ENCODE measurements at regions not wholly inside any gene's neighbourhood (a gene's known extent, or its start where the extent isn't known, plus 50 kb on each side); places are given as distances from the start of the nearest gene placed in this dataset.

DNA sequence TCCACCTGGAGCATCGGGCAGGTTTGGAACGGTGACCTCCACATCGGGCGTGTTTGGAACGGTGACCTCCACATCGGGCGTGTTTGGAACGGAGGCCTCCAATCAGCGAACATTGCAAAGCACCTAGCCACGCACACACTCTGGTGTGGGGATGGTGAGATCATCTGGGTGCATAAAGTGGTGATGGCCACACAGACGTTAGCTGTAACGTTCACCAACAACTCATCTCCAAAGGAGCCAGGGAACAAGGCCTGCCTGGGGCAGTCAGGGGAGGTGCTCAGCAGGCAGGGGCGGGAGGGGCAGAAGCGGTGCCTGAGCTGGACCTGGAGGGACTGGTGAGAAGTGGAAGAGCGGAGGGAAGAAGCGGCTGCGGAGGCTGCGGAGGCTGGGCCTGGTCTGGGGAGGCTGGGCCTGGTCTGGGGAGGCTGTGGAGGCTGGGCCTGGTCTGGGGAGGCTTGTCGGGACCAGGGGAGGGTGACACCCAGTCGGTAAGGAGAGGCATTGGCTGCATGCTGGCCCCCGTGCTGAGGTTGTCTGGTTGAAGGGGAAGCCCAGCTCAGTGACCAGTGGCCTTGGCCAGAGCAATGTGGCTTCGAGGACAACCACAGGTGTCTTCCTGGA lies 89.9 kb downstream of the PSMB1 start:
- TF ChIP-seq POLR2A (IDR thresholded peaks at IDR 0.05; ENCODE audit: low read depth, low read length) (no peak), EZH2 (IDR thresholded peaks at IDR 0.05; ENCODE audit: borderline replicate concordance, low read depth, low read length, severe bottlenecking) (no peak), POLR2AphosphoS5 (IDR thresholded peaks at IDR 0.05; ENCODE audit: insufficient read depth, low read depth, low read length) (no peak), JUN (IDR thresholded peaks at IDR 0.05; ENCODE audit: borderline replicate concordance, insufficient read depth, insufficient read length, low read depth) (no peak)
- TF ChIP-seq, protein P1, sequence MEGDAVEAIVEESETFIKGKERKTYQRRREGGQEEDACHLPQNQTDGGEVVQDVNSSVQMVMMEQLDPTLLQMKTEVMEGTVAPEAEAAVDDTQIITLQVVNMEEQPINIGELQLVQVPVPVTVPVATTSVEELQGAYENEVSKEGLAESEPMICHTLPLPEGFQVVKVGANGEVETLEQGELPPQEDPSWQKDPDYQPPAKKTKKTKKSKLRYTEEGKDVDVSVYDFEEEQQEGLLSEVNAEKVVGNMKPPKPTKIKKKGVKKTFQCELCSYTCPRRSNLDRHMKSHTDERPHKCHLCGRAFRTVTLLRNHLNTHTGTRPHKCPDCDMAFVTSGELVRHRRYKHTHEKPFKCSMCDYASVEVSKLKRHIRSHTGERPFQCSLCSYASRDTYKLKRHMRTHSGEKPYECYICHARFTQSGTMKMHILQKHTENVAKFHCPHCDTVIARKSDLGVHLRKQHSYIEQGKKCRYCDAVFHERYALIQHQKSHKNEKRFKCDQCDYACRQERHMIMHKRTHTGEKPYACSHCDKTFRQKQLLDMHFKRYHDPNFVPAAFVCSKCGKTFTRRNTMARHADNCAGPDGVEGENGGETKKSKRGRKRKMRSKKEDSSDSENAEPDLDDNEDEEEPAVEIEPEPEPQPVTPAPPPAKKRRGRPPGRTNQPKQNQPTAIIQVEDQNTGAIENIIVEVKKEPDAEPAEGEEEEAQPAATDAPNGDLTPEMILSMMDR (IDR thresholded peaks at IDR 0.05; ENCODE audit: extremely low read depth in 1 of 2, insufficient read depth in 1 of 2, low read depth in 1 of 2, low read length in 2 of 2) = no peak
- TF ChIP-seq, protein P2, sequence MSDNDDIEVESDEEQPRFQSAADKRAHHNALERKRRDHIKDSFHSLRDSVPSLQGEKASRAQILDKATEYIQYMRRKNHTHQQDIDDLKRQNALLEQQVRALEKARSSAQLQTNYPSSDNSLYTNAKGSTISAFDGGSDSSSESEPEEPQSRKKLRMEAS (IDR thresholded peaks at IDR 0.05; ENCODE audit: insufficient read depth, insufficient read length) = no peak
